Activated CD4-positive, alpha-beta T cell treated with anti-CD3 and anti-CD28 coated beads for 24 hours (primary cell): ENCODE measurements at regions not wholly inside any gene's neighbourhood (a gene's known extent, or its start where the extent isn't known, plus 50 kb on each side); places are given as distances from the start of the nearest gene placed in this dataset.

Source experiments
- DNase-seq, 2 donors: peaks; one replicate each; pipeline ENCODE4 v3.0.0-alpha.2; 2020; ENCODE audit warnings: low read depth in 2 of 2

GRCh38 chr11:69917529-69917928, 98.3 kb upstream of the FGF3 start:
- DNase-seq, result no peak

DNA sequence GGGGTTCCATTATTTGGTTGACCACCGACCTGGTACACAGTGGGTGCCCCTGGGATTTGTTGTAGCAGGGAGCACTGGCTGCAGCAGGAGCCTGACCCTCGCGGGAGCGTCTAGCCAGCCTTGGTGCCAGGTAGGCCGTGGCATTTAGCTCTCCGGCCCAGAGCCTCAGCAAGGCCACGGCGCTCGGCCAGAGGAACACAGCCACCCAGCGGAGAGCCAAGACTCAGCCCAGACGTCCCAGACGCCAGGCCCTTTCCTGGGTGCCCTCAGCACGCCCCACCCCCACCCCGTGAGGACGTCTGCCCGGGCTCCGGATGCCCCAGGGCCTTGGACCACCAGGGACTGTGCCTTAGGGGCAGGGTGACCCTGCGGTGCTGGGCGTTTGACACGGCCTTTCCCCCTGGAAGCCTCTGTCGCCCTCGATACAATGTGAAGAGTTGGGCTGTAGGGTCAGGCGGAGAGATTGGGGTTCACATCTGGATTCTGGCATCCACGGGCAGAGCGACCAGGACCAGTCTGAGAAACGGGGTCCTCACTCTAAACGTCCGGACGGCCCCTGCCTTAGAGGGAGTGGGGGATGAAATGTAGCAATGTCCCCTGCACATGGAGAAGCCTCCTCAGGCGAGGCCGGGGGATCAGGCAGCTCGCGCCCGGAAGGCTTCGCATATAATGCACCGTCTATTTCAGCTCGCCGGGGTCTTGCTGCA, 99.2 kb upstream of the FGF3 start:
- DNase-seq, result no peak

DNA sequence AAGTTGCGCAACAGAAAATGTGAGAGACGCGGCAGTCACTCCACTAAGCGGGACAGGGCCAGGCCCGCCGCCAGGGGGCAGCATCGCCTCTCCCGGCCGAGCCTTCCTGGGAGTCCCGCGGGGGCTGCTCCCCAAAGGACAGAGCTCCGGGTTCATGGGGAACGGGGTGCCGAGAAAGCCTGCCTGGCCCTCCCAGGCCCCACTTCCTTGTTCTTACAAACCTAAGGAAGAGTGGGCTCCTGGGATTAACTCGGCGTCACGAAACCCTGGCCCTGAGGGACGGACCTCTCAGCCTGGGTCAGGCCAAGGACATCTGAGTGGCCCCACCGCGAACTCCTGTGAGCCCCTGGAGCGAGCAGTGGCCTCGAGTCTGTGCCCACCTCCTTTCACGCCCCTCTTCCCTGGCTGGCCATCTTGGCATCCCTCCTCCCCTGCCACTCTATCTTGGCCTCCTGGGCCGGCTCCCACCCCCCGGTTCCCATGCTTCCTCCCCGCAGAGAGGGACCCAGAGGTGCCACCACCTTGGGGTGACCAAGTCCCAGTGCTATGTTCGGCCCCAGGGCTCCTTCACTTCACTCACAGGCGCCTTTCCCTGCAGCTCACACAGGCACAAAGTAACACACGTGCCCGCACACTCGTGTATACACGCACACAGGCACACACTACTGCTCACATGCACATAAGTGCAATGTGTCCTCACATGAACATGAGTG, 99.9 kb upstream of the FGF3 start:
- peak; percentile 59 to 66 for DNase-seq

DNA sequence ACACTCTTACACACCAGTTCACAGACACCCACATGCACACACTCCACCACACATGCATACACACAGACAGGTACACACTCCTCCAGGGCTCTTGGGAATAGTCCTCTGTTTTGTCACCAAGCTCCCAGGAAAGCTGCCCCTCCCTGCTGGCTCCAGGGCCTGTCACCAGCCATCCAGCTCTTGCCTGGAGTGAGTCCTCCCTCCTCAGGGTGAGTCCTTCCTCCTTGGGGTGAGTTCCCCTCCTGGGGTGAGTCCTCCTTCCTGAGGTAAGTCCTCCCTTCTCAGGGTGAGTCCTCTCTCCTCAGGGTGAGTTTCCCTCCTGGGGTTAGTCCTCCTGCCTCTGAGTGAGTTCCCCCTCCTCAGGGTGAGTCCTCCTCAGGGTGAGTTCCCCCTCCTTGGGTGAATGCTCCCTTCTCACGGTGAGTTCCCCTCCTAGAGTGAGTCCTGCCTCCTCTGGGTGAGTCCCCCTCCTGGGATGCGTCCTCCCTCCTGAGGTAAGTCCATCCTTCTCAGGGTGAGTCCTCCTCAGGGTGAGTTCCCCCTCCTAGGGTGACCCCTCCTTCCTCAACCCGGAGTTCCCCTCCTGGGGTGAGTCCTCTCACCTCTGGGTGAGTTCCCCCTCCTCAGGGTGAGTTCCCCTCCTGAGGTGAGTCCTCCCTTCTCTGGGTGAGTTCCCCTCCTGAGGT, 100.6 kb upstream of the FGF3 start:
- no peak for DNase-seq

DNA sequence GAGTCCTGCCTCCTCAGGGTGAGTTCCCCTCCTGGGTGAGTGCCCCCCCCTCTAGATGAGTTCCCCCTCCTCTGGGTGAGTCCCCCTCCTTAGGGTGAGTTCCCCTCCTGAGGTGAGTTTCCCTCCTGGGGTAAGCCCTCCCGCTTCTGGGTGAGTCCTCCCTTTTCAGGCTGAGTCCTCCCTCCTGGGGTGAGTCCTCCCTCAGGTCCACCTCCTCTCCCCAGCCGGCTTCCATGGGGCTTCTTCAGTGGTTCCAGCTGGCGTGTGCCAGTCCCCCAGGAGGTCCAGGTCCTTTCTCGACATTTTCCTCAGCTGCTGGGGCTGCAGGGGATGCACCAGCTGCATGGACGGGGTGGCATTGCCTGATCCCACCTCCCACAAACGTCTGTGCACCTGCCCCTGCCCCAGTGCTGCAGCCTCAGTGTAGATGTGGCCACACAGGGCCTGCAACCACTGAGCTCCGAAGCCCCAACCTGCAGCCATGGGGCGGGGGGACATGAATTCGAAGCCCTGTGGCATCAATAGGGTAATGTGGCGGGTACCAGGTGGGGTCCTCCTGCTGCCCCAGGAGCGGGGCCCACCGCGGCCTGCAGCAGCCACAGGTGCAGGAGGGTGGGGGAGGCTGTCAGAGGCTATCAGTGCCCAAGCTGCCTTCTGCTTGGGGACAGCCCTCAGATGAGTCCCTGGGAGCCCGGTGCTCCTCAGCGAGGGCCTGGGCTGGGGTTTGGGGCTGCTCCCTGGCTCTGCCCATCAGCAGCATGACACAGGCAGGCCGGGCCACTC, 101.3 kb upstream of the FGF3 start:
- DNase-seq, result no peak

GRCh38 chr11:69921128-69922014, 102.2 kb upstream of the FGF3 start:
- DNase-seq, result no peak

DNA sequence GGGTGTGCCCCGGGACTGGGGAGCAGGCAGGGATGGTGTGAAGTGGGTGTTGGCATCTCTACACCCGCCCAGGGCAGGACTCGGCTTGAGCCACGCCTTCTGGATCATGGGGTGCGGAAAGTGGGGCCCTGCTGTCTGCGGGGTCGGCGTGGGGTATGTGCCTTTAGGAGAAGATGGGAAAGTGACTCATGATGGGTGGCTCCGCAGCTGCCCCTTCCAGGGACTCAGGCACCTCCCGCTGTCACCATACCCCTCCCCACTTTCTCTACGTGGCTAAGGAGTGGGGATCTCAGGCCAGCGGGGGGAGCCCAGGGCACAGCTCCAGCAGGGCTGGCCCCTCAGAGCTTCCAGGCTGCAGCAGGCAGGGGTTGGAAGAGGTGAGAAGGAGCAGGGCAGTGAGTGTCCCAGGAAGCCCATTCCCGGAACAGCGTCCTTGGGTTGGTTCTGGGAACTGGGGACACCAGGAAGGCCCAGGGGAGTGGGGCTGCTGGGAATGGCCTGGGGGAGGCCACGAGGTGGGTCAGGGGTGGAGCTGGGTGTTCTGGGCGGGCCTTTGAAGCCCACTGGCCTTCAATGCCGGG, 102.9 kb upstream of the FGF3 start:
- DNase-seq, result no peak

DNA sequence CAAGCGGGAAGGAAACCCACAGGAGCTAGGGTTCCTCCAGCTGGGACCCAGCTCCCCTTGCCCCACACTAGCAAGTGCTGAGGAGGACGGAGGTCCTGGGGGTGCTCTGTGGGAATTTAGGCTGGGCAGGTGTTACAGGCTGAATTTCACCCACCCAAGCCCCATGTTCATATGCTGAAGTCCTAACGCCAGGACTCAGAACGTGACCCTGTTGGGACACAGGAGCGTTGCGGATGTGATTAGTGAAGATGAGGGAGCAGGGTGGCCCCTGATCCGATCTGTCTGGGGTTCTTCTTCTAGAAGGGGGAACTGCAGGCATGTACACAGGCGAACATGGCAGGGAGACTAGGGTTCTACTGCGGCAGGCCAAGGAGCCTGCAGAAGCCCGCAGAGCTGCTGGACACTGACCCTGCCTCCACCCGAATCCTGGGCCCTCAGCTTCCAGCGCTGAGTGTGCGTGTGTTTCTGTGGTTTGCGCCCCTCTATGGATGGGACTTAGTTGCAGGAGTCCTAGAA, 103.4 kb upstream of the FGF3 start:
- no peak for DNase-seq

DNA sequence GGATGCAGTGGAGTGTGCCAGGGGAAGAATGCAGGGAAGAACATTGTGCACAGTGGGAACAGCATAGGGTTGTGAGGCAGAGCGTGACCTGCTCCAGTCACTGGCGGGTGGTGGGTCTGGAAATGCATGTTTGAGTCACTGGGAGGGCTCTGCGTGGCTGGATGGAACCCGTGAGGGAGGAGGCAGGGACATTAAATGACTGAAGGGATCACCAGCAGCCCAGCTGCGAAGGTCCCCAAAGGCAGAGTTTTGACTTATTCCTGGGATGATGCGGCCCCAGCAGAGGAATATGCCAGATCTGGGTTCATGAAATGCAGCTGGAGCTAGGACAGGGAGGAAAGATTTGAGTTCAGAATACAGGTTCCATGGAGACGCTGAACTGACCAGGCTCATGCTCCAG, 104.0 kb upstream of the FGF3 start:
- no peak for DNase-seq

GRCh38 chr11:69923641-69924307, 104.6 kb upstream of the FGF3 start:
- DNase-seq, result no peak

- DNase-seq, result no peak
Measured at GRCh38 chr11:69924308-69925161, 105.3 kb upstream of the FGF3 start.

GRCh38 chr11:69925366-69926196, 106.4 kb upstream of the FGF3 start:
- no peak for DNase-seq

DNA sequence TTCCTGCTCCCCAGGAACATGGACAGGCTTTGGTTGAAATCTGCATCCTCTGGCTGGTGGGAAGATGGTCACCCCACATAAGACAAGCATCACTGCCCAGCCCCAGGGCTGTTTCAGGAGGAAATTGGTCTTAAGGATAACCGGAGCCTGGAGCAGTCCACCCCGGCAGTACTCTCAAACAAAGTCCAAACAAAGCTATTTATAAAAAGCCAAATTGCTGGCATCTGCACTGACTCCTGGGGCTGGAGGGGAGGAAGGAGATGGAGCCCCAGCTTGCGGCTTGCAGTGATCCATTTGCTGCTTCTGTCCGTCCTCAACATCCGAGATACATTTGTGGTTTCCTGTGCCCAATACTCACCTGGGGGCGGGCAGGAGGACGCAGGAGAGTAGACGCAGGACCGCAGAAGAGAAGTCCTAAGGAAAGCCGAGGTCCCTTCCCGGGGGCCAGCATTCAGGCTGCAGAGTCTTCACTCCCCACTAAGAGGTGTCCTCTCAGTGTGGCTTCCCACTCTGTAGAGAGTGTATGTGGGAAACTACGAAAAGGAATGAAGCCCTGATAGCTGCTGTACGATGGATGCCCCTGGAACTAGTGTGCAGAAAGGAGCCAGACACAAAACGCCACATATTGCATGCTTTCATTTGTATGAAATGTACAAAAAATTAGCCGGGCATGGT, 107.3 kb upstream of the FGF3 start:
- no peak for DNase-seq

DNA sequence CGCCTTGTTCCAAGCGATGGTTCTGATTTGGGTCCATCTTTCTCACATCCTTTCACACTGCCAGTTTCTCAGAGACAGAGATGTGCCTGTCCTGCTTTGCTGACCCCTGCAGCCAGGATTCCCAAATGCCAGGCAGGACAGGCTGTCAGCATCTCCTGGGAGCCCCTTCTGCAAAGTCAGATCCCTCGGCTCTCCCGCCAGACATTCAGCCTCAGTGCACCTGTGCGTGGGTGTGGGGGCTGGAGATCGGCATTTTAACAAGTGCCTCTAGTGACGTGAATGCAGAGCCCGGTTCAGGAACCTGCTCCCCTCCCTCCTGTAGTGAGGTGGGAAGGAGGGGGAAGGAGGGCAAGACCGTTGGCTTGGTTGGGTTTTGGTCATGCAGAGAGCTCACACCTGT, 108.9 kb upstream of the FGF3 start:
- DNase-seq, result no peak

- no peak for DNase-seq
Measured at GRCh38 chr11:69928975-69929374, 109.8 kb upstream of the FGF3 start.

DNA sequence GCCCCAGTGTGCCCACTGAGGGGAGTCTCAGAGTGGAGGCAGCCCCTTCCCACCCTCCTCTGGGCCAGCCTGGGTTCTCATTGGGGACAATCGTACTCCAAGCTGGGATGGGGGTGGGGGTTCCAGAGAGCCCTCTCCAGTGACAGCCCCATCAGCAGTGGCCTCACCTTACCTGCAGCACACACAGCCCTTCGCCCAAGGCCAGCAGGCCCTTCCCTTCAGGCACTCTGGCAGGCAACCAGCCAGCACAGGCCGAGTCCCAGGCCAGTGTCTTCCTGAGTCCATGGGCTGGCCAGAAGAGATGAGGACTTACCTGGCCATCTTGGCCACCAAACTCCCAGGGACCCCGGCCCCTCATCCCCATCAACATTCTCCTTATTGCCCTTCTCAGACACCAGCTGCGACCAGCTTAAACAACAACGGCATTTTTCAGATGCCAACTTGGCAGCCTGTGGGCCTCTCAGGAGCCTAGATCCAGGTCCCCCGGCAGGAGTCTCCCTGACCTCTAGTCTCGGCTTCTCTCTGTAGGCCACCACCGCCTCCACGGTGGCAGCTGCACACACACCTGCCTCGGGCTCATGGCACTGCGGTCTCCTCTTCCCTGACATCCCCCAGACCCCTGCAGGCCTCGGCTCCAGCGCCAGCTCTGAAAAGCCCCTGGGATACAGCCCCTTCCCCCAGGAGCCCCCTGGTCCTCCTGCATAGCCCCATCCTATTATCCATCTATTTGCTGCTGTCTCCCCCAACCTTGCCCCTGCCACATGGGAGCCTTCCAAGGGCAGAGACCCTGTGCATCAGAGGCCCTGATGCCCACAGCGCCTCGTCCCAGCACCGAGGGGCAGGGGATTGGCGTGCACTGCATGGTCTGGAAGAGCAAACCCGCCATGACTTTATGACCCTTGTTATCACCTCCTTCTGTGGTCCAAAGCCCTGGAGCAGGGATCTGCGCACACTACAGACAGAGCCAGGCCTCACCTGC, 111.2 kb upstream of the FGF3 start:
- no peak for DNase-seq
